Panc1 (cell line): ENCODE measurements at regions not wholly inside any gene's neighbourhood (a gene's known extent, or its start where the extent isn't known, plus 50 kb on each side); places are given as distances from the start of the nearest gene placed in this dataset.

ENCODE experiments used
- ATAC-seq: fragments of 200-7000 bp; cut with Tn5 transposase; 2 replicates; pipeline ENCODE4 v1.9.1; 2020; ENCODE audit warnings: mild to moderate bottlenecking, moderate library complexity
- BruUV-seq: library from RNA; stranded (reverse); fragments of 400-500 nt; replicated peaks from 2 replicates; lab custom pipeline; 2021; lab: Mats Ljungman, UMichigan
- CTCF ChIA-PET: fragments of 300-600 bp; sonication (Branson Sonifier 250); formaldehyde crosslinking; loops from one replicate; lab custom pipeline; 2022; ENCODE audit warnings: antibody characterized with exemption; lab: Charles Lee
- POLR2A ChIA-PET: fragments of 300-600 bp; sonication (Branson Sonifier 250); formaldehyde crosslinking; loops from one replicate; lab custom pipeline; 2022; ENCODE audit warnings: antibody characterized with exemption; lab: Charles Lee
- DNase-seq: peaks from one replicate; pipeline ENCODE4 v3.0.0-alpha.2; 2010; ENCODE audit warnings: low read depth, low spot score
- H3K27ac ChIP-seq: 2 replicates; pipeline ENCODE4 v1.5.1; 2011; ENCODE audit warnings: mild to moderate bottlenecking, low read length, inconsistent platforms
- H3K27me3 ChIP-seq: fragments of 200-500 bp; sonication (Bioruptor generic); 2 replicates; pipeline ENCODE4 v1.6.0; 2014; ENCODE audit warnings: low read length, inconsistent platforms; ENCODE audit not compliant: control insufficient read depth, insufficient read depth
- H3K36me3 ChIP-seq: fragments of 200-500 bp; sonication (Bioruptor generic); 2 replicates; pipeline ENCODE4 v1.5.1; 2014; ENCODE audit warnings: inconsistent platforms, mild to moderate bottlenecking, low read length, moderate library complexity; ENCODE audit not compliant: control insufficient read depth, insufficient read depth
- H3K4me1 ChIP-seq: 2 replicates; pipeline ENCODE4 v1.5.1; 2011; ENCODE audit warnings: inconsistent platforms, mild to moderate bottlenecking, low read length, moderate library complexity; ENCODE audit not compliant: control insufficient read depth, insufficient read depth
- H3K4me3 ChIP-seq, 2 experiments: 2 replicates each; pipeline ENCODE4 v1.5.1; 2011 to 2012; ENCODE audit warnings: low read depth in 2 of 2, low read length in 2 of 2, mild to moderate bottlenecking in 2 of 2, inconsistent platforms in 1 of 2, moderate library complexity in 1 of 2
- H3K9me3 ChIP-seq: fragments of 200-500 bp; sonication (Bioruptor generic); 2 replicates; pipeline ENCODE4 v1.5.1; 2014; ENCODE audit warnings: low read depth, mild to moderate bottlenecking, inconsistent platforms, low read length, moderate library complexity; ENCODE audit not compliant: control insufficient read depth, insufficient read depth
- CTCF ChIP-seq: fragments of 450-650 bp; IDR thresholded peaks from 2 replicates; pipeline ENCODE4 v1.5.1; 2017; ENCODE audit warnings: mild to moderate bottlenecking
- POLR2AphosphoS5 ChIP-seq: IDR thresholded peaks from 2 replicates; pipeline ENCODE4 v1.6.1; 2012; ENCODE audit warnings: mild to moderate bottlenecking, low read depth, low read length, moderate library complexity
- REST ChIP-seq, 2 experiments: IDR thresholded peaks; 2 replicates each; pipeline ENCODE4 v1.6.1; 2011 to 2012; ENCODE audit warnings: low read depth in 2 of 2, control low read depth in 1 of 2, low read length in 1 of 2, mild to moderate bottlenecking in 1 of 2, moderate library complexity in 1 of 2; ENCODE audit not compliant: insufficient read depth in 1 of 2
- SIN3A ChIP-seq: IDR thresholded peaks from 2 replicates; pipeline ENCODE4 v1.6.1; 2012; ENCODE audit warnings: low read depth, mild to moderate bottlenecking, low read length, moderate library complexity, borderline replicate concordance; ENCODE audit not compliant: insufficient read depth
- TCF7L2 ChIP-seq: IDR thresholded peaks from 2 replicates; pipeline ENCODE4 v1.6.1; 2011; ENCODE audit warnings: mild to moderate bottlenecking, low read depth, low read length, inconsistent platforms
- in situ Hi-C: cut with HindIII; loops from 2 replicates; pipeline ENCODE4 v1.10.0; 2016; ENCODE audit warnings: low sequenced_read_pairs, low pct_unique_long_range_greater_than_20kb
- intact Hi-C: fragments of 100-400 bp; cut with micrococcal nuclease; formaldehyde crosslinking; loops from one replicate; pipeline ENCODE4 v1.10.0; 2022; ENCODE audit not compliant: unreplicated experiment

DNA sequence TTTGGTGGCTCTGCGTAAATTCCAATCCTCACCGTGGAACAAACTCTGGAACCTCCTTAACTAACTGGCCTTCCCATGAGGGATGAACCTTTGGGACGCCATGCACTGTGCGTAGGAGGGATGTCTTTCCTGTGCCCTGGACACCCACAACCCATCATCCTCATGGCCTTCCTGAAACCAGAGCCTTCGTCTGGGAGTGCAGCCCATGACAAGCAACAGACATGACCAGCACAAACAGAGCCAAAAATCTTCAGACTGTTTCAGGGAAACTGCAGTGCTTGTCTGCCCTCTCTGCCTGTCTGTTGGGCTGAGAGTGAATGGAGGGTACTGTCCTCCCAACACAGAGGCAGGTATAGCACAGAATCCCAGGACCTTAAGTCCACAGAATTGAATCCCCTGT is 61.1 kb upstream of the BOC start:
- POLR2A ChIA-PET = no interaction called here
- TF ChIP-seq REST (IDR thresholded peaks at IDR 0.05; ENCODE audit: insufficient read depth in 1 of 2, low read depth in 2 of 2, low read length in 1 of 2) (no peak), POLR2AphosphoS5 (no peak), TCF7L2 (no peak), SIN3A (no peak), CTCF (no peak)
- Histone ChIP-seq H3K27ac (no peak overlapping the region), H3K4me1 (no peaks in the 10 kb centered on the region), H3K36me3 (no peaks in the 10 kb centered on the region), H3K27me3 (peaks cover 12% of the 10 kb centered on the region), H3K4me3 (no peak overlapping the region), H3K9me3 (no peaks in the 10 kb centered on the region)
- no TSS peak for BruUV-seq
- DNase-seq (no peak), ATAC-seq (no peak)
- in situ Hi-C loops (no loop called here), intact Hi-C loops (no loop called here)
- CTCF ChIA-PET = no interaction called here

DNA sequence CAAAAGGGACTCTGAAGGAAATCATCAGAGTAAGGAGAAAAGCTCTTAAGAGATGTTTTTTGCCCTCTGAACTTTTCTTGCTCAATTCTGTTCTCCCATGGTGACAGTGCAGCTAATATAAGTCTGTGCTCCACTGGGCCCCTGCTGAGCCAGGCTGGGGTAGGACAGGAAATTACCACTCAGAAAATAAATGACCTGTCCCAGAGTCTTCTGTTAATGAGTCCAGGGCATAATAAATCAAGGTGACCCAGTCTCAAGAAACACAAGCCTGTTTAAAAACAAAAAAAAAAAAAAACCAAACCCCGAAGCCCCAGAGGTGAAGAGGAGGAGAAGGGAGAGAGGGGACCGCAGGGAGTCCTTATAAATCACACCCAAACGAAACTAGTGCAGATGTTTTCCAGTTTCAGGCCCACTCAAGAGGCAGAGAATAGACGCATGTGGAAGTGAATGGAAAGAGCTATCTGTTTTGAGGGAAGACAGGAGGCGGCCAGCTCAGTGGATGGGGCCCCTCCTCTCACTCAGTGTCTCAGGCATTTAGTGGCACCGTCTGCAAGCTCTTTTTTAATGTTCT is 59.8 kb upstream of the BOC start:
- intact Hi-C loops = no loop called here
- Histone ChIP-seq H3K27me3 (peaks cover 6% of the 10 kb centered on the region; the same call in 1 of the 2 replicates), H3K4me1 (no peaks in the 10 kb centered on the region), H3K9me3 (no peaks in the 10 kb centered on the region), H3K27ac (no peak overlapping the region), H3K36me3 (no peaks in the 10 kb centered on the region), H3K4me3 (no peak overlapping the region)
- TF ChIP-seq TCF7L2 = no peak
- no peak for TF ChIP-seq CTCF
- no peak for TF ChIP-seq SIN3A
- no peak for TF ChIP-seq POLR2AphosphoS5
- no peak for TF ChIP-seq REST (IDR thresholded peaks at IDR 0.05; ENCODE audit: insufficient read depth in 1 of 2, low read depth in 2 of 2, low read length in 1 of 2)
- BruUV-seq = no TSS peak
- POLR2A ChIA-PET = interaction anchor here (0.6 kb wide), 1 partner anchor 1574 kb away, joined by 3 read pairs; no protein-coding TSS in a partner anchor
- DNase-seq = no peak
- in situ Hi-C loops = no loop called here
- no peak for ATAC-seq
- CTCF ChIA-PET = no interaction called here
